ENCODE measurements at regions not wholly inside any gene's neighbourhood (a gene's known extent, or its start where the extent isn't known, plus 50 kb on each side); places are given as distances from the start of the nearest gene placed in this dataset.

- Histone ChIP-seq H3K36me3 (ENCODE audit: control insufficient read depth, insufficient read depth, low read length) (no peaks in the 10 kb centered on the region), H3K27me3 (replicated peaks; ENCODE audit: control insufficient read depth, insufficient read depth, low read length) (no peaks in the 10 kb centered on the region), H3K4me3 (replicated peaks; ENCODE audit: low read depth, low read length) (no peak overlapping the region)
- TF ChIP-seq, protein P1, sequence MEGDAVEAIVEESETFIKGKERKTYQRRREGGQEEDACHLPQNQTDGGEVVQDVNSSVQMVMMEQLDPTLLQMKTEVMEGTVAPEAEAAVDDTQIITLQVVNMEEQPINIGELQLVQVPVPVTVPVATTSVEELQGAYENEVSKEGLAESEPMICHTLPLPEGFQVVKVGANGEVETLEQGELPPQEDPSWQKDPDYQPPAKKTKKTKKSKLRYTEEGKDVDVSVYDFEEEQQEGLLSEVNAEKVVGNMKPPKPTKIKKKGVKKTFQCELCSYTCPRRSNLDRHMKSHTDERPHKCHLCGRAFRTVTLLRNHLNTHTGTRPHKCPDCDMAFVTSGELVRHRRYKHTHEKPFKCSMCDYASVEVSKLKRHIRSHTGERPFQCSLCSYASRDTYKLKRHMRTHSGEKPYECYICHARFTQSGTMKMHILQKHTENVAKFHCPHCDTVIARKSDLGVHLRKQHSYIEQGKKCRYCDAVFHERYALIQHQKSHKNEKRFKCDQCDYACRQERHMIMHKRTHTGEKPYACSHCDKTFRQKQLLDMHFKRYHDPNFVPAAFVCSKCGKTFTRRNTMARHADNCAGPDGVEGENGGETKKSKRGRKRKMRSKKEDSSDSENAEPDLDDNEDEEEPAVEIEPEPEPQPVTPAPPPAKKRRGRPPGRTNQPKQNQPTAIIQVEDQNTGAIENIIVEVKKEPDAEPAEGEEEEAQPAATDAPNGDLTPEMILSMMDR (IDR thresholded peaks at IDR 0.05; ENCODE audit: insufficient read depth, low read length, poor library complexity, severe bottlenecking): no peak
- no peak for DNase-seq (ENCODE audit: extremely low read depth, insufficient read length)
Measured at GRCh38 chrX:110614596-110614995, 181.0 kb downstream of the CHRDL1 start.

Data from GM06990 (cell line).